UCSD-AML1 (cell line): ENCODE measurements at regions not wholly inside any gene's neighbourhood (a gene's known extent, or its start where the extent isn't known, plus 50 kb on each side); places are given as distances from the start of the nearest gene placed in this dataset.

Source experiments
- DNase-seq: peaks from one replicate; lab custom pipeline; 2025; ENCODE audit not compliant: unreplicated experiment; lab: John Stamatoyannopoulos, UW

DNA sequence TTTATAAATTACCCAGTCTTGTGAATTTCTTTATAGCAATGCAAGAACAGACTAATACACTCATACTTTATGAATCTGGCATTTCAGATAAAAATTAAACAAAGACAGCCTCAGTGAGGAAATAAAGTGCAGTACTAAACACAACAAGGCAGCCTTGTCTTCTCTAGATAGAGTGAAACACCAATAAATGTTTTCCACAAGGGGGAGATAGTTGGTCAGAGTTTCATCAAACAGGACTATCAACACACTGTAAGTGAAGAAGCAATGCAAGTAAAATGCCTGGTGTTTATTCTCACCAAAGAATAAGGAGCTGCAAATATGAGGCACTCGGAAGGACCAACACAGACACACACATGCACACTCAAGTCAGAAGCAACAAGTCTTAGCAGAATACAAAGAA lies 62.8 kb downstream of the FAM9B start:
- no peak for DNase-seq

DNA sequence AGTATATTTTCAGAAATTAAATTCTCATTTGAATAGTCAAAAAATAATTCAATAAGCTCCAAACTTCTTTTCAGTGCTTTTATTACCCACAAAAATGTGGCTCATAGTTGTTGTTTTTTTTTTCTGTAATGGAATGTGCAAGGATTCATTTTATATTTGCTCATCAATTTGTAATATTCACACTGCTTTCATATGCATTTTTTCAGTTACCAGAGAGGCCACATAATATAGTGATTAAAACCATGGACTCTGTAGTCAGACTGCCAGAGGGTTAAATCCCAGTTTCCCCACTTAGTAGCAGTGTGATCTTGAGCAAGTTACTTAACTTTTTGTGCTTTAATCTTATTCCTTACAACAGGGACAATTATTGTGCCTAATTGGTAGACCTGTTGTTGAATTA lies 64.5 kb downstream of the FAM9B start:
- no peak for DNase-seq

DNA sequence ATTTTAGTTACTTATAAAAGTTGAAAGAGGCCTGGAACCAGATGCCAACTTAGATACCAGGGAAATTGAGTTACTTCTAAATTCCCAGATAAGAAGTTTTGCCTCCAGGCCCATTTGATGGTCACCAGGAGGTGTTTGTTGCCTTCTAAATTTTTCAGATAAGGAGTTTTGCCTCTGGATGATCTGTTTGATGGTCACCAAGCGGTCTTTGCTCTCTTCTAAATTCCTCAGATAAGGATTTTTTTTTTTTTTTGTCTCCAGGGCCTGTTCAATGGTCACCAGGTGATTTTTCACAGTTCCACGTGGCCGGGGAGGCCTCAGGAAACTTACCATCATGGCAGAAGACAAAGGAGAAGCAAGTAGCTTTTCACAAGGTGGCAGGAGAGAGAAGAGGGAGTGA lies 66.5 kb downstream of the FAM9B start:
- DNase-seq: no peak

DNA sequence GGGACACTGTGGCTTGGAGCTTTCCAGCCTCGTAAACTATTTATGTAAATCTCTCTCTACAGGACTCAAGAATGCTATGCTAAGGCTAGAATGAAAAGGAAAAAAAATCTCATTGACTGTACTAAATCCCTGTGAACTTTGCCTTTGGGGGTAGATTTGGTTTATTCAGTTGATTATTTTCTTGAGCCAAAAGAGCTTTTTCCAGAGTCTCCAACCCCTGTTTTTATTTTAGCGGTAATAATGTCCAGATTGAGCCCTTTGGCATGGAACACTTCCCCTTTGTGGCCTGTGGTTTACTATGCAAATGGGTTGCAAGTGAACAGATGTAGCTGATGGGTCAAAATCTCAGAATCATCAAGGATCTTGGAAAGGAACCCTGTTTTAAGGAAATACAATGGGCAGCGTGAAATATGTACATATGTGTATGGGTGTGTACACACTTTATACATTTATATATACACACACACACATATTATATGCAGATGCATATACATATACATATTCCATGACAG lies 72.9 kb downstream of the FAM9B start:
- no peak for DNase-seq

DNA sequence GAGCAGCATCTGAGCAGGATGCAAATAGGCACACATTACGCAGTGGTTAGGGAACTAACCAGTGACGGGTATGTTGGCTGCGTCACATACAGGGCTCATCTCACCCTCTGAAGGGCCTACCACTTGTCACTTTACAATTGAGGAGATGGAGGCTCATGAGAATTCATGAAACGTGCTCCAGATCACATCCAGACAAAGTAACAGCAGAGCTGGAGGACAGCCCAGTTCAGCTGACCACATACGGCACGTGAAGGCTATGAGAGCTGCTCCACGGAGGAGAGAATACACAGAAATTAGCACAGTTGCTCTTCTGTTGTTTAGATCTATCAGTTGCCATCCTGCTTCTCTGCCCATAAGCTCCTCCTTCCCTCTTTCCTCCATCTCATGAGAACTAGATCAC lies 78.4 kb downstream of the FAM9B start:
- no peak for DNase-seq

DNA sequence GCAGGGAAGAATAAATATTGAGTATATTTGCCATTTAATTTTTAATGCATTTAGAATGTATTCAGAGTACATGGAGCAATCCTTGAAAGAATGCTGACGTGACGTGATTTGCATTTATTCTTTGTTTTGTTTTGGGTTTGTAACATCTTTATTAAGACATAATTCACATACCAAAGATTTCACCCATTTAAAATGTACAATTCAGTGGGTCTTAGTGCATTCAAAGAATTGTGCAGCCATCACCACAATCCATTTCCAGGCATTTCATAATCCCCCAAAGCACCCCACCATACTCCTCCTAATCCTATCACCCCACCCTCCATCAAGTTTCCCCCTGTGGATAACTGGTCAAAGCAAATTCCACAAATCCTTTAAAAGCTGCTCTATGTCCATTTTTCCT lies 87.4 kb downstream of the FAM9B start:
- DNase-seq: no peak

DNA sequence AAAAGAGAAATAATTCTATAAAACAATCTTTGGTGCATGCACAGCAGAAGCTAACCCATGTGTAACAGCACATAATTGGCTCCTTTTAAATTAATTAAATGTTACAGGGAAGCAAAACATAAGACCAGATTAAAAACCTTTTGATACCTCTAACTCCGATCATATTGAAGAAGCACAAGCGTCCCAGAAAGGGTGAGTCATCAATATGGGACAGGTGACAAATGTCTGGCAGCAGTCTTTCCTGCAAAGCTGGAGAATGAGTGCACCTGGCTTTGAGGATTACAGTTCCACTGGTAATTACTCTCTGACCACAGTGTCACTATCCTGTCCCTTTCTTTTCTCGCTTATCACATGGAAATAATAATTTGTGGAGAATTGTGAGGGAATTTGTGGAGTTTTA lies 94.6 kb downstream of the FAM9B start:
- DNase-seq: no peak

DNA sequence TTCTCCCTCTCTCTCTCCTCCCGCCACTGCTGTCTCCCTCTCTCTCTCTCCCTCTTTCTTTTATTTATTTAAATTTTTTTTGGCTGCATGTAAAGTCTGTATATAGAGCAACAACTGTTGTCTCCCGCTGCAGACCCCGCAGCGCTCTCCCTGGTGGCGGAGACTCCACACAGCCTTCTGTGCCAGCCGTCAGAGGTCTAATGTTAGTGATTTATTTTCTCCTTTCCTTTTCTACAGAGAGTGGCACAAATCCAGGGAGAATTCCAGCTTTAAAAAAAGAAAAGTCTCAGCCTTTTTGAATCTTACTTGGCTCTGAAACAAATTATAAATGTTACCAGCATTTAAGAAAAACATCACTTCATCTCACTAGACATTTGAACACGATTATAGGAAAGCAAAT lies 106.2 kb downstream of the FAM9B start:
- DNase-seq: no peak

DNA sequence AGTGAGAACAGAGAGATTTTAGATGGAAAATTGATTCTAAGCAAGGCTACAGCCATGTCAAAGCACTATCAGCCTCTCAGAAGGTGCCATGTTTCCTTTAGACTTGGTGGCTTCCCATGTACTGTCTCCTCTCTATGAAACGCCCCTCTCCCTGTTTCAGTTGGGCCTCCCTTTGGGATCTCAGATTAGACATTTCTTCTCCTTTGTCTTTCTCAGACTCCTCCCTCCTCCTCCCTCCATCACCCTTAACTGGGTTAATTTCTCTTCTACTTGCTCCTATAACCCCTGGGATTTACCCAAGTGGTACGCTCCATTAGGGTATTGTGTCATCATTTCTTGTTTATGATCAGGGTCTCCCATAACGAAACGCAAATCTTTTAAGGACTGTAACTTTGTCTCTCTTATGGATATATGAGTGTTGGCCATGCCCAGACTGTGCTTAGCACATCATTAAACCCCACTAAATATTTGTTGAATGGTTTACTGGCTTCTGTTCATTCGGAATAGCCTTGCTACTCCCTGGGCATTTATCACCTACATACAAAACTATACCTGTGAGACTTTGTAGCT lies 106.8 kb downstream of the FAM9B start:
- no peak for DNase-seq

DNA sequence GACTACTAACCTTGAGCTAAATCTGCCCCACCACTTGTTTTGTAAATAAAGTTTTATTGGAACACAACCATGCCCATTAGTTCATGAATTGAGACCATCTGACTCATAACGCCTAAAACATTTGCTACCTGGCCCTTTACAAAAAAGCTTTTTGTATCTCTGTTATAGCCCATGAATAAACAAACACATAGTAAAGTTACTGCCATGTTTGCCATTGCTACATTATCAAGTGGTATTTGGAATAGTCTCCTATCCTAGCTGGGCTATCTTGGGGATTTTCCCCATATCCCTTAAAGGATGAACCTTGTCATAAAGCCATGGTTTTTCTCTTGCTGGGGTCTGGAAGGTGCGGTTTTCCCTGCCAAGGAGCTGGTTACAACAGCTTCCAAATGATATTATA lies 112.3 kb downstream of the FAM9B start:
- DNase-seq: no peak

DNA sequence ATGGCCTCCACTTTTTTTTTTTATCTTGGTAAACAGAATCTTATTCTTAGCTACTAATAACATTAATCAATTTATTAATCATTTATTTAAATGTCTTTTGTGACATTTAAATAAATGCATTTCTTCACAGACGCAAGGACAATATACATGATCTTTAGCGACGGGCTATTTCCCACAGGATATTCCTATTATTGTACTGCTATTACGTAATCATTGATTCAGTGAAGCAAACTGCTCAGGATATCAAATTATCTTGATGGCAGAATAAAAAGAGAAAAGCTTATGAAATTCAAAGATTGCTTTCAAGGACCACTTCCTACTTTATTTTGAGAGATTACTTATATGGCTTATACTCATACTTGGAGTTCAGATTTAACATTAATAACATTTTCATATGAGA lies 114.1 kb downstream of the FAM9B start:
- no peak for DNase-seq

DNA sequence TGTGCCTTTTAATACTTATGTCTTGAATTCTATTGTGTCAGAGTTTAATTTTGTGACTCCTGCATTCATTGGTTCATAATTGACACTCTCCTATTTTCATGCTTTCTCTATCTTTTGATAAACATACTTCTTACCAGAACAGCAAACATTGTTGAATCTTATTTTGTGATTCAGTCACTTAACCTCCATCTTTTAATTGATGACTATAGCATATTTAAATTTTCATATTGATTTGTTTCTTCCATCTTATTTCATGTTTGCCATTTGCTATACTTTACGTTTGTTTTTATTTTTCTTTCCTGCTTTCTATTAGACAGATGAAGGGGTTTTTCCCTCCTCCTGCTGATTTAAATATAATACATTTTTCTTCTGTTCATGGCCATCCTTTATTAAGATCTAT lies 115.5 kb upstream of the FAM9A start:
- no peak for DNase-seq

DNA sequence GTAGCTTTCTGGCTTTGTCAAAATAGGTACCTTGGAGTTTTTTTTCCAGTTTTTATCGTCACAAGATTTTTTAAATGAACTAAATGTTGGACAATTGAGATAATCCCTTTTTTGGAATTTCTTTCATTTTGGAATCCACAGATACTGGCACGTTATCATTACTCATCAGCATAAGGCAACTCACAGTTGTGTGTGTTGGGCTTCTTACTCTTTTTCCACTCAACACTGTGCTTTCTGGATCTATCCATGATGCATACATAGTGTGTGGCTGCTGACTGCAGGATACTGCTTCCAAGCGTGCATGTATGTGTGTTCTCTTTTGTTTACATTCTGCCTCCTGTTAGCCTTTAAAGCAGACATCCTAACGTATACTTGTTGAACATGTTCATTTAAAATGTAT lies 113.5 kb upstream of the FAM9A start:
- no peak for DNase-seq

DNA sequence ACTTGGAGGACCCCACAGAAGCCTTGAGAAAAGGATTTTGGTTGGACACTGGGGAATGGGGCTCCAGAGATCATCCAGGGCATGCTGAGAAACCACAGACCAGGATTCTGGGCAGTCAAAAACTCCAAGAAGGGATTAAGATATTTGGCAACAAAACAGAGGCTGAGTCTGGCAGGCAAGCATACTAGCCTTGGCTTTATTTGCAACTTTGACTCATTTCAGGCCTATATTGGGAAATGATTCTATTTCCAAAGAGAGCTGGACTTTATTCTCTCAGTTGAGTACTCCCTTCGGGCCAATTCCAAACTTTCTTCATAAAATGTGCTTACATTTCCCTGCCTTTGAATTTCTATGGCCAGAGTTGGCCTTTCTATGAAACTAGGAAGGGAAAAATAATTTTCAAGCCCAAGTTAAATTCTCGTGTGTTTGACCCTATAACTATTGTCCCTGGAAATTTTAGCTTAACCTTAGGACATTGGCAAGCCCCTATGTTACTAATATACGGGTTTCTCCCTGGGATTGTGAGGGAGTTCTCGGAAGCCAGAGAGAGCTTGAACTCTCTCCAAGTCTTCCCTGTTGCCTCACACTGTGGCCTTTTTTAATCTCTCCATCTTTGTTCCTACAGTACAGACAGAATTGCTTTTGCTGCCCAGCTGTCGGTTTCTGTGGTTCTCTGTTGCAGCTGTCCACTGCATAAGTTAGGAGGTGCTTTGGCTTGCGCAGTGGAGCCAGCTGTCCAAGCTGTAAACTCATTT lies 112.6 kb upstream of the FAM9A start:
- DNase-seq: no peak

DNA sequence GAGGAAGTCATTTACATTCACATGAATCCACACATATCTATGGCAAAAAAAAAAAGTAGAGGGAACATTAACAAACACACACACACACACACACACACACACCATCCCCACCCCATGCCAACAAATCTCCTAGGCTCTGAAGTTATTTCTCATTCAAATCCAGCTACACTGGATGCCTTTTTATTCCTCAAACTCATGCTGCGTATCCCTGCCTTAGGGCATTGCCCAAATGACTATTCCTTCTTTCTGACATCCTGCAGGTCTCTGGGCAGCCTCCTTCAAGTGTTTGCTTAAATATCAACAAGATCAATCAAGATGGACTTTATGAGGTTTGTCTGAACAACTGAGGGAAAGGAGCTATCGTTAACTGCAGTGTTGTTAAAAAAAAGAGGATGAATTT lies 106.5 kb upstream of the FAM9A start:
- DNase-seq: no peak

DNA sequence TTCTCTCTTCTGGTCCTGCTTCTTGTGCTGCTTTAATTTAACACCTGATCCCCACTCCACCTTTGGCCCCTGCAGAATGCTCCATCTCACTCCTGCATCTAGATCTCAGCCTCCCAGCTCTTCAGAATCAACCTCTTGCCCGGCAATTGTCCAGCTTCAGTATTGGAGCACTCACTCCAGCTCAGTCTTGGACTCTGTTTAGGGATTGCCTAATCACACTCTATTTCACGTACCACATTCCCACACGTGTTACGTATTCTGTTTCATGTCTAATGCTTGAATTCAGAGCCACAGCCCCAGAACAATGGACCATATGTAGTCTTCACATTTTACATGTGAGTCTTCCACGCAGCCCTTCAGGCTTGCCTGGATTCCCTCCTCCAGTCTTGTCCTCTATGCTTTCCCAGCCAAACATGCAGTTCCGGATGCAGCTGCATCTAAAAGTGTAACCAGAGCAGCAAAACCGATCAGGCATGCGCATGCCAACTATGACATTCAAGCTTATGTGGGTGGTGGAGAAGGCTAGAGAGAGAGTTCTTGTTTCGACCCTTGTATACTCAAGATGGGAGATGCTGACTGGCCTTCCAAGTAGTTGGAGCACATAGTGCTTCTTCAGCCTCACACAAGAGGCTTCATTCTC lies 105.2 kb upstream of the FAM9A start:
- no peak for DNase-seq

DNA sequence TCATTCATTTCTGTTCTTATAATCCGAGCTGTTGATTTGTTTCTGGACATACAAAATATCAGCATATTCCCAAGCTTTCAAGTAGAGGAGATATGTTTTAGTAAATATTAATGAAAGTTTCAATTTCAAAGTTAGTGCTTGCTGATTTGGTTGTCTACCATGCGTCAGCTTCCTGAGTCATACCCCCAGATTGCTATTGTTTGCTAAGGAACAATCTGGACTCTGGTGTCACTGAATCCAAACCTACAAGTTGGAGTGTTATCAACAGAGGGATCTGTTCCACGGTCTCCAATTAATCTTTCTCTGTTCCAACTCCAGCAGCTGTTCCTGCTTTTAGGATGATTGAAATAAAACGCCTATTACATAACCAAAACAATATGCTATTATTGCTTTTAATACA lies 96.1 kb upstream of the FAM9A start:
- no peak for DNase-seq

DNA sequence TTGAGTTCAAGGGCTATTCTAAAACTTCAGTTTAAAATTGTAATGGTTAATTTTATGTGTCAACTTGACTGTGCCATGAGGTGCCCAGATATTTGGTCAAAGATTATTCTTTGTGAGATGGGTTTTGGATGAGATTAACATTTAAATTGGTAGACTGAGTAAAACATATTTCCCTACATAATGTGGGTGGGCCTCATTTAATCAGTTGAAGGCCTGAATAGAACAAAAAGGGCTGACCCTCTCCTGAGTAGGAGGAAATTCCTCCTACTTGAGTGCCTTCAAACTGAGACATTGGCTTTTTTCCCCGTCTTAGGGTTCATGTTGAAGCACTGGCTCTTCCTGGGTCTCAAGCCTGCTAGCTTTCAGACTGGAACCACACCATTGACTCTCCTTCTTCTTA lies 89.6 kb upstream of the FAM9A start:
- no peak for DNase-seq

DNA sequence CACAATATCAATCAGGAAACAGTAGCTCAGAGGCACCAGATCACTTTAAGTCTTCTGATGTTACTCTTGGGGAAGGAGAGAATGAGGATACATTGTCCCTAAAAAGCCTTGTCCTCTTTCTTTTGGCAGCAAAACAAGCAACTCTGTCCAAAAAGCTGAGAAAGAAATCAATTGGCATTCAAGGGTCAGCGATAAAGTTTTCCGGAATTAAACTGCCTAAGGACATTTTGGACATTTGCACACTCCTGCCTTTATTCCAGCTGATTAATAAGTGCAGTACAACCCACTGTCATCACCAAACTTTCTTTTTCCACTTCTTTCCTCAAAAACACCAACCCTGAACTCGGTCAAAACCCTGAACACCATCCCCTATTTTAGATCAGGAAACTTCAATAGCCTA lies 85.8 kb upstream of the FAM9A start:
- DNase-seq: no peak

DNA sequence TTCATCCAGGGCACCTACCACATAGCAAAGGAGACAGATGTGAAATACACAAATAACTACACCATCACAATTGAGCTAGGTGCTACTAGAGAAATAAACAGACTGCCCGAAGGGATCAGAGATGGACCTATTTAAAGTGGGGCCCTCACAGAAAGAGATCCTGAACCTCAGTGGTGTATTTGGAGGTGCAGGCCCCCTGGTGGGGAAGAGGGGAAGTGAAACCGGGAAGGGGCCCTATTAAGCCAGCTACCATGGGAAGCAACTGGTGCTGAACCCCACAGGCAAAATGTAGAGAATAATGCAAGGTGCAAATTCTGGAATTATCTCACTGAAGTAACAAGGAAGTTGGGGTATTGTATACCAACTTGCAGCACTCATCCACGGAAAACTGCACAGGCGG lies 78.6 kb upstream of the FAM9A start:
- peak; percentile 27 for DNase-seq

DNA sequence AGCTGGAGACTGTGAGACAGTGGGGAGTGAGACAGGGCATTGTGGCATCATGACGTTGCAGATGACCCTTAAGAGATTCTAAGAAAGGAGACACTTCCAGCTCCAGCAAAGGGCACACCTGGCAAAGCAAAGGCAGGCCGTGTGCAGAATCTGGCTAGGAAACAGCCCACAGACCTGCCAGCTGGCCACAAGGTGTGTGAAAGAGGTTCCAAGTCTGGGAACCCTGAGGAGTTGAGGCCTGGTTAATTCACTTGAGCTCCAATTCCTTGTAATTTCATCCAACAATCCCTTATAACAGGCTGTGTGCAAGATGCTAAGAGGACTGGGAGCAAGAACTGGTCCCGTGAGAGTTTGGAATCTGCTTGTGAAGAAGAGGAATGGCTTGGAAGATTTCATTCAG lies 72.8 kb upstream of the FAM9A start:
- DNase-seq: no peak

DNA sequence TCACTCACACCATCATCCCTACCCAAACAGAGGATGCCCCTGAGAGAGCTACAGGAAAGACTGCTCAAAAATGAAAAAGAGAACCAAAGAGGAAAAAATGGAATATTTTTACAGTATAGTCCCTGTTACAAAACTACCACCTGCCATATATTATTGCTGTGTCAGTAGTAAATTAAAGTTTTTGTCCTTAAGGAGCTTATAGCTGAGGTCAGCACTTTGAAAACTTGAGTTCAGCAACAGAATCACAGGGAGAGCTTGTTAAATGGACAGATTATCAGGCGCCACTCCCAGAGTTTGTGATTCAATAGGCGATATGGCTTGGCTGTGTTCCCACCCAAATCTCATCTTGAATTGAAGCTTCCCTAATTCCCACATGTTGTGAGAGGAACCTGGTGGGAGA lies 71.9 kb upstream of the FAM9A start:
- DNase-seq: no peak

DNA sequence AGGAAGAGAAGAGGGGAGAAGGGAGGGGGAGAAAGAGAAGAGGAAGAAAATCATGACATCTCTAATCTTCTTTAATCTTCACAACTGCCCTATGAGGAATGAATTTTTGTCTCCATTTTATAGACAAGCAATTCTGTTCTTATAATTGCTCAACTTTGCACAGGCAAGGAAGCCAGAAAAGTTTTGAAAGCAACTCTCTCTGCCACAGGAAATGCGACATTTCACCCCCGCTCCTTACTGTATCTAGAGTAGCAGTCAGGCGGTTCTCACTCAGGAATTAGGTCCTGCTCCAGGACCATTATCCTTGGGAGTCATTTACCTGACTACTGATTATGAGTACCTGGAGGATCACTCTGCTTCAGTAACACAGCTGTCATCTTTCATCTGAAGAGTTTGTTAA lies 69.2 kb upstream of the FAM9A start:
- DNase-seq: no peak
